Loucy (cell line): ENCODE measurements at regions not wholly inside any gene's neighbourhood (a gene's known extent, or its start where the extent isn't known, plus 50 kb on each side); places are given as distances from the start of the nearest gene placed in this dataset.

ENCODE experiments used
- H2AFZ ChIP-seq: fragments of 200-600 bp; sonication (generic); 2 replicates; pipeline ENCODE4 v1.6.0; 2016; ENCODE audit warnings: antibody characterized with exemption, mild to moderate bottlenecking, low read length, moderate library complexity
- H3F3A ChIP-seq: fragments of 200-600 bp; 2 replicates; pipeline ENCODE4 v1.6.0; 2016; ENCODE audit warnings: antibody characterized with exemption, low read depth, mild to moderate bottlenecking
- H3K27me3 ChIP-seq: fragments of 200-600 bp; sonication (generic); 2 replicates; pipeline ENCODE4 v1.6.1; 2014; ENCODE audit warnings: low read length, mild to moderate bottlenecking; ENCODE audit not compliant: insufficient read depth, poor library complexity, severe bottlenecking
- H3K36me3 ChIP-seq: fragments of 200-600 bp; sonication (generic); 2 replicates; pipeline ENCODE4 v1.6.1; 2016; ENCODE audit warnings: low read length; ENCODE audit not compliant: insufficient read depth
- H3K4me1 ChIP-seq: fragments of 200-600 bp; sonication (generic); 2 replicates; pipeline ENCODE4 v1.5.1; 2014; ENCODE audit warnings: low read length, mild to moderate bottlenecking; ENCODE audit not compliant: insufficient read depth, poor library complexity, severe bottlenecking
- H3K4me2 ChIP-seq: fragments of 200-600 bp; sonication (generic); 2 replicates; pipeline ENCODE4 v1.6.0; 2014; ENCODE audit warnings: antibody characterized with exemption, low read length, low read depth, mild to moderate bottlenecking; ENCODE audit not compliant: poor library complexity, severe bottlenecking
- H3K4me3 ChIP-seq: fragments of 200-600 bp; sonication (generic); 2 replicates; pipeline ENCODE4 v1.5.1; 2014; ENCODE audit warnings: low read length, mild to moderate bottlenecking, mixed read lengths; ENCODE audit not compliant: poor library complexity, severe bottlenecking
- H3K79me2 ChIP-seq: fragments of 200-600 bp; sonication (generic); 2 replicates; pipeline ENCODE4 v1.6.1; 2014; ENCODE audit warnings: low read length; ENCODE audit not compliant: insufficient read depth
- H3K9ac ChIP-seq: fragments of 200-600 bp; sonication (generic); 2 replicates; pipeline ENCODE4 v1.6.0; 2014; ENCODE audit warnings: mild to moderate bottlenecking, low read depth, low read length, moderate library complexity; ENCODE audit not compliant: poor library complexity, severe bottlenecking
- H3K9me2 ChIP-seq: fragments of 200-600 bp; sonication (generic); replicated peaks from 2 replicates; pipeline ENCODE4 v1.6.1; 2016; ENCODE audit warnings: low read depth, low read length, mixed read lengths
- H3K9me3 ChIP-seq: fragments of 200-600 bp; sonication (generic); 2 replicates; pipeline ENCODE4 v1.6.1; 2014; ENCODE audit warnings: mild to moderate bottlenecking, antibody characterized with exemption, low read length, low read depth; ENCODE audit not compliant: insufficient read depth
- H4K20me1 ChIP-seq: fragments of 200-600 bp; sonication (generic); 2 replicates; pipeline ENCODE4 v1.6.0; 2014; ENCODE audit warnings: antibody characterized with exemption, low read length, mild to moderate bottlenecking; ENCODE audit not compliant: insufficient read depth, poor library complexity, severe bottlenecking
- EZH2phosphoT487 ChIP-seq: fragments of 200-600 bp; IDR thresholded peaks from 2 replicates; pipeline ENCODE4 v1.6.1; 2018; ENCODE audit warnings: antibody characterized with exemption, mild to moderate bottlenecking, moderate library complexity, borderline replicate concordance
- TF ChIP-seq, protein P1 (sequence below): fragments of 200-600 bp; sonication (generic); conservative IDR thresholded peaks from 2 replicates; pipeline ENCODE4 v1.5.1; 2014; ENCODE audit warnings: mild to moderate bottlenecking, antibody characterized with exemption, low read length

DNA sequence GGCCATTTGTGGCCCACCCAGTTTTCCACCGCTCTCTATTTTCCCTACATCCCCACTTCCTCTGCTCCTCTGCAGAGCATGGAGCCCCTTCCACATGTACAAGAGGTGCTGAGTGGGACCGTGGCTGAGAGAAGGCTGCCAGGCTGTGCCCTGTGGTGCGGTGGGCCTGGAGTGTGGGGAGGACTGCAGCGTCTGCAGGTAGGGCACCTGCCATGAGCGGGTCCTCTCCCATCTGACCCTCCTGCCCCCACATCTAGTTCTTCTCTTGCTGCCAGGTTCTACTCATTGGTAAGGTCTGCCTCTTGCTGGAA lies 145.6 kb upstream of the FAM20C start:
- Histone ChIP-seq H3K9me2 (no peaks in the 10 kb centered on the region), H4K20me1 (no peaks in the 10 kb centered on the region), H3K27me3 (no peaks in the 10 kb centered on the region), H2AFZ (no peak overlapping the region), H3F3A (no peaks in the 10 kb centered on the region), H3K79me2 (no peaks in the 10 kb centered on the region), H3K9ac (no peak overlapping the region), H3K9me3 (peaks cover 8% of the 10 kb centered on the region; the same call in 1 of the 2 replicates), H3K4me3 (no peak overlapping the region), H3K4me2 (no peak overlapping the region), H3K36me3 (no peaks in the 10 kb centered on the region), H3K4me1 (no peaks in the 10 kb centered on the region)
- TF ChIP-seq, protein P1, sequence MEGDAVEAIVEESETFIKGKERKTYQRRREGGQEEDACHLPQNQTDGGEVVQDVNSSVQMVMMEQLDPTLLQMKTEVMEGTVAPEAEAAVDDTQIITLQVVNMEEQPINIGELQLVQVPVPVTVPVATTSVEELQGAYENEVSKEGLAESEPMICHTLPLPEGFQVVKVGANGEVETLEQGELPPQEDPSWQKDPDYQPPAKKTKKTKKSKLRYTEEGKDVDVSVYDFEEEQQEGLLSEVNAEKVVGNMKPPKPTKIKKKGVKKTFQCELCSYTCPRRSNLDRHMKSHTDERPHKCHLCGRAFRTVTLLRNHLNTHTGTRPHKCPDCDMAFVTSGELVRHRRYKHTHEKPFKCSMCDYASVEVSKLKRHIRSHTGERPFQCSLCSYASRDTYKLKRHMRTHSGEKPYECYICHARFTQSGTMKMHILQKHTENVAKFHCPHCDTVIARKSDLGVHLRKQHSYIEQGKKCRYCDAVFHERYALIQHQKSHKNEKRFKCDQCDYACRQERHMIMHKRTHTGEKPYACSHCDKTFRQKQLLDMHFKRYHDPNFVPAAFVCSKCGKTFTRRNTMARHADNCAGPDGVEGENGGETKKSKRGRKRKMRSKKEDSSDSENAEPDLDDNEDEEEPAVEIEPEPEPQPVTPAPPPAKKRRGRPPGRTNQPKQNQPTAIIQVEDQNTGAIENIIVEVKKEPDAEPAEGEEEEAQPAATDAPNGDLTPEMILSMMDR: no peak
- TF ChIP-seq EZH2phosphoT487: no peak

DNA sequence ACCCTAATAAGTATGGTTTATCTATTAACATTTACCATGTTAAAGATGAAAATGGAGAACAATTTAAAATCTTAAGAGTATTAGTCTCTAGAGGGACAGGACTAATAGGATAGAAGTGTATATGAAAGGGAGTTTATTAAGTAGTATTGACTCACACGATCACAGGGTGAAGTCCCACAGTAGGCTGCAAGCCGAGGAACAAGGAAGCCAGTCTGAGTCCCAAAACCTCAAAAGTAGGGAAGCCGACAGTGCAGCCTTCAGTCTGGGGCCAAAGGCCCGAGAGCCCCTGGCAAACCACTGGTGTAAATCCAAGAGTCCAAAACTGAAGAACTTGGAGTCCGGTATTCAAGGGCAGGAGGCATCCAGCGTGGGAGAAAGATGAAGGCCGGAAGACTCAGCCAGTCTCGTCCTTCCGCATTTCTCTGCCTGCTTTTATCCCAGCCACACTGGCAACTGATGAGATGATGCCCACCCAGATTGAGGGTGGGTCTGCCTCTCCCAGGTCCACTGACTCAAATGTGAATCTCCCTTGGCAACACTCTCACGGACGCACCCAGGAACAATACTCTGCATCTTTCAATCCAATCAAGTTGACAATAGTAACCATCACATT lies 140.8 kb upstream of the FAM20C start:
- TF ChIP-seq EZH2phosphoT487: no peak
- TF ChIP-seq, protein P1: no peak
- H3K4me3 ChIP-seq: no peak overlapping the region
- H3K9ac ChIP-seq: no peak overlapping the region
- no peak overlapping the region for H2AFZ ChIP-seq
- H3K9me2 ChIP-seq: no peaks in the 10 kb centered on the region
- no peaks in the 10 kb centered on the region for H3K36me3 ChIP-seq
- H3F3A ChIP-seq: no peaks in the 10 kb centered on the region
- no peaks in the 10 kb centered on the region for H3K79me2 ChIP-seq
- no peak overlapping the region for H3K4me2 ChIP-seq
- peaks cover 4% of the 10 kb centered on the region; the same call in 1 of the 2 replicates for H3K9me3 ChIP-seq
- H3K4me1 ChIP-seq: no peaks in the 10 kb centered on the region
- H3K27me3 ChIP-seq: peaks cover 6% of the 10 kb centered on the region
- H4K20me1 ChIP-seq: no peaks in the 10 kb centered on the region

DNA sequence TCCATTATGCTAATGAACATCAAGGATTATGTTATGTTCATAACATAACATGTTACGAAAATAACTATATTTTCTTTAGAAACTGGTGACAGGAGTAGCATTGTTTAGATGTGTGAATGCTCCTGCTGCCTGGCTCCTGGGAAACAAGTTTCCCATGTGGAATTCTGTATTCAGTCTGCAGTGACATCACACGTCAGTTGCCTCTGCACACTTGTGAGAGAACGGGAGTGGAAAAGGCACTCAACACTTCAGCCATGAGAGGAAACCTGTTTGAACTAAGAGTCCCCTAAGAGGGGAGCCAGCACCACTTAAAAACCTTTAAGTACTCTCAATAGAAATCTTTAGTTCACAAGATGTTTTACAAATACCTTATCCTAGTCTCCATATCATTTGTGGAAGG lies 140.3 kb upstream of the FAM20C start:
- H3K9me3 ChIP-seq: peaks cover 4% of the 10 kb centered on the region; the same call in 1 of the 2 replicates
- no peaks in the 10 kb centered on the region for H3K79me2 ChIP-seq
- no peaks in the 10 kb centered on the region for H3F3A ChIP-seq
- no peaks in the 10 kb centered on the region for H4K20me1 ChIP-seq
- no peaks in the 10 kb centered on the region for H3K4me1 ChIP-seq
- peaks cover 6% of the 10 kb centered on the region for H3K27me3 ChIP-seq
- H3K9ac ChIP-seq: no peak overlapping the region
- H3K4me3 ChIP-seq: no peak overlapping the region
- H2AFZ ChIP-seq: no peak overlapping the region
- no peaks in the 10 kb centered on the region for H3K9me2 ChIP-seq
- TF ChIP-seq, protein P1: no peak
- no peak for TF ChIP-seq EZH2phosphoT487
- H3K36me3 ChIP-seq: no peaks in the 10 kb centered on the region
- H3K4me2 ChIP-seq: no peak overlapping the region
